OCI-LY7 (cell line): ENCODE measurements at regions not wholly inside any gene's neighbourhood (a gene's known extent, or its start where the extent isn't known, plus 50 kb on each side); places are given as distances from the start of the nearest gene placed in this dataset.

Experiments used
- CTCF ChIP-seq: fragments of 200-600 bp; sonication (generic); conservative IDR thresholded peaks from 2 replicates; pipeline ENCODE4 v1.5.1; 2014; ENCODE audit warnings: mild to moderate bottlenecking, antibody characterized with exemption, low read length, moderate library complexity, mixed read lengths
- EZH2phosphoT487 ChIP-seq: fragments of 200-600 bp; sonication (generic); IDR thresholded peaks from 2 replicates; pipeline ENCODE4 v1.6.1; 2018; ENCODE audit warnings: low read depth, borderline replicate concordance, mild to moderate bottlenecking, mixed run types, antibody characterized with exemption, low read length, moderate library complexity, mixed read lengths

DNA sequence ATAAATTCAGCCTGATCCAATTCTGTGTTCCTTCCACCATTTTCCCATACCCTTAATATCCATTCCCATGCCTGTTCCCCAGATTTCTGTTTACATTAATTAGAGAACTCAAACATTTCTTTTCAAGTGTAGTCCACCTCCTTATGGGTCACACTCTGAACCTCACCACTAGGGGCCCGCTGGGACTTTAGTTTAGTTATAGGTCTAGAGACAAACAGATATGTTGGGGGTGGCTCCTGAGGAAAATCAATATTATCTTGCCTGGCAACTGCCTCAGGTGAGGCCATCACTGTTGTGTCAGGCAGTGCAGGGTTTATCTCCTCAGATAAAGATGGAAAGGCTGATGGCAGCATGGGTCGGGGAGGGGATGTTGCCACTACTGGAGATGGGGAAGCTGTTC lies 72.8 kb downstream of the CLDN1 start:
- no peak for TF ChIP-seq CTCF
- TF ChIP-seq EZH2phosphoT487, result no peak
